ENCODE measurements at regions not wholly inside any gene's neighbourhood (a gene's known extent, or its start where the extent isn't known, plus 50 kb on each side); places are given as distances from the start of the nearest gene placed in this dataset.

DNA sequence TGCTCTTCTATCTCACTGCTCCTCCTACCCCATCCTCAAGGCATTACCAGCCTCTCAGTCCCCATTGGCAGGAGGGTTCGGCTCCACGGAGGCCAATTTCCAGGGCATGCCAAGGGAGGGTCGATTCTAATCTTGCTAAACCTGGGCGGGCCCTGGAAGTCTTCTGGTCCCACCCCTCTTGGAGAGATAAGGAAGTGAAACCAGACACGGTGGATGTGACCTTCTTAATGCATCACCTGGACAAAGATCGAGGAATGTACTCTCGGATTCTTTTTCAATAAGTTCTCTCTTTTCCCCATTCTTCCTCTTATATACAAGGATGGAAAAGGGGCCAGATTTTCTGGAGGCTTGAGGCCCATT lies 112.2 kb upstream of the ARMC2 start:
- TF ChIP-seq CTCF (IDR thresholded peaks at IDR 0.05) = no peak
- TF ChIP-seq EZH2 (IDR thresholded peaks at IDR 0.05) = no peak

All from neural progenitor cell (in vitro differentiated cells).